ENCODE measurements at regions not wholly inside any gene's neighbourhood (a gene's known extent, or its start where the extent isn't known, plus 50 kb on each side); places are given as distances from the start of the nearest gene placed in this dataset.

DNA sequence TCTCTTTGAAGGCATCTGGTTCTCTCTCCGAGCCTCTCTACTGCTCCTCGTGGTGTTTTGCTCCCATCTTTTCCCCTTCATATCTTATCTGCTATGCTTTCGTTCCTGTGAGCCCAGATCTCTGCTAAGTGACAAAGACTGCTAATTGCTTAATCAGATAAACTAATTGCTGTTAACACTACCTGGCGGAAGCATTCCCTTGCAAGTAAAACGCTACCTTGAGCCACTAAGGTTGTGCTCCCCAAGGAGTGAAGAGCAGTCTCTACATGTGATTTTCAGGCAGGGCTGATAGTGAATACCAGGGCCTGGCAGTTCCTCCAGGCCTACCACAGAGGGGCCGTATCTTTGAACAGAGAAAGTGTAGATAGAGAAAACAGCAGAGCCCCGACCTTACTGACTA lies 244.0 kb upstream of the GATB start:
- DNase-seq (ENCODE audit: low read depth): no peak
- ChIA-PET POLR2A (no interaction called here), CTCF (no interaction called here)
- no peaks in the 10 kb centered on the region for H3K36me3 ChIP-seq (ENCODE audit: control insufficient read depth, insufficient read depth, low read length)
- H3K4me3 ChIP-seq (ENCODE audit: low read depth, low read length): no peak overlapping the region
- TF ChIP-seq, protein P1, sequence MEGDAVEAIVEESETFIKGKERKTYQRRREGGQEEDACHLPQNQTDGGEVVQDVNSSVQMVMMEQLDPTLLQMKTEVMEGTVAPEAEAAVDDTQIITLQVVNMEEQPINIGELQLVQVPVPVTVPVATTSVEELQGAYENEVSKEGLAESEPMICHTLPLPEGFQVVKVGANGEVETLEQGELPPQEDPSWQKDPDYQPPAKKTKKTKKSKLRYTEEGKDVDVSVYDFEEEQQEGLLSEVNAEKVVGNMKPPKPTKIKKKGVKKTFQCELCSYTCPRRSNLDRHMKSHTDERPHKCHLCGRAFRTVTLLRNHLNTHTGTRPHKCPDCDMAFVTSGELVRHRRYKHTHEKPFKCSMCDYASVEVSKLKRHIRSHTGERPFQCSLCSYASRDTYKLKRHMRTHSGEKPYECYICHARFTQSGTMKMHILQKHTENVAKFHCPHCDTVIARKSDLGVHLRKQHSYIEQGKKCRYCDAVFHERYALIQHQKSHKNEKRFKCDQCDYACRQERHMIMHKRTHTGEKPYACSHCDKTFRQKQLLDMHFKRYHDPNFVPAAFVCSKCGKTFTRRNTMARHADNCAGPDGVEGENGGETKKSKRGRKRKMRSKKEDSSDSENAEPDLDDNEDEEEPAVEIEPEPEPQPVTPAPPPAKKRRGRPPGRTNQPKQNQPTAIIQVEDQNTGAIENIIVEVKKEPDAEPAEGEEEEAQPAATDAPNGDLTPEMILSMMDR (IDR thresholded peaks at IDR 0.05; ENCODE audit: insufficient read depth, low read depth, low read length): no peak
- peaks cover 8% of the 10 kb centered on the region for H3K27me3 ChIP-seq (ENCODE audit: control insufficient read depth, insufficient read depth, low read length)

DNA sequence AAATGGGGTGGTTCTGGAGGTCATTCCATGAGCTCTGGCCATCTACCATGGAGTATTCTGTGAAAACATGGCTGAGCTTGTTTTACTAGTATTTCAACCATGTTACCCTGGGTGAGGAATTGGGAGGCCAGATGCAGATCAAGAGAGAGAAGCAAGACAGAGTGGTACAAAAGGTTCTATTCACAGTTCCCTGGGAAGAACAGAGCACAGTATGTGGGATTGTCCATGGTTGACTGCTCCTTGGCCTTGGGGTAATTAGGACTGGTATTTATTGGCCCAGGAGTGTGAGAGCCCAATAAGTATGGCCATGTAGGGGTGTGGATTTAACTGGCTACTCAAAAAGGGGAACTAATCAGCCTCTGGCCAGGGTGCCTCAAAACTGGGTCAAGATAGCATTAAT lies 239.7 kb upstream of the GATB start:
- H3K27me3 ChIP-seq (ENCODE audit: control insufficient read depth, insufficient read depth, low read length): peaks cover 2% of the 10 kb centered on the region; the same call in 1 of the 2 replicates
- POLR2A ChIA-PET: no interaction called here
- CTCF ChIA-PET: no interaction called here
- TF ChIP-seq, protein P1 (IDR thresholded peaks at IDR 0.05; ENCODE audit: insufficient read depth, low read depth, low read length): no peak
- H3K36me3 ChIP-seq (ENCODE audit: control insufficient read depth, insufficient read depth, low read length): no peaks in the 10 kb centered on the region
- DNase-seq (ENCODE audit: low read depth): no peak
- H3K4me3 ChIP-seq (ENCODE audit: low read depth, low read length): no peak overlapping the region

DNA sequence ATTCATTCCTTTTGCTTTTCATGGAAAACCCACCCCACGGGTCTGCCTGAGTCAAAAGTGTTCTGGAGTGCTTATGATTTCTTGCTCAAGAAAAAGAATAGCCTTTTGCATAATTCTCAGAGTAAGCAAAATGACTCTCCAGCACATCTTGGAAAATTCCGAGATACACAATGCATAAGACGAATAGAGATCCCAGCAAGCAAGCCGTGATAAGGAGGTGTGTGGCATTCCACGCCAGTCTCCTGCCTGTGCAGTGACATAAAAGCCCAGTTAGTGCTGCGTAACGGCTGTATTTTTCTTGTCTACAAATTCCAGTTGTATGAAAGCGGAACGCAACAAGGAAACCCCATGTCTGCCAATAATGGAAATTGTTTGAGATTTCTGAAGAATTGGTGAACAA lies 237.9 kb upstream of the GATB start:
- ChIA-PET POLR2A (no interaction called here), CTCF (no interaction called here)
- DNase-seq (ENCODE audit: low read depth): no peak
- TF ChIP-seq, protein P1 (IDR thresholded peaks at IDR 0.05; ENCODE audit: insufficient read depth, low read depth, low read length): no peak
- H3K27me3 ChIP-seq (ENCODE audit: control insufficient read depth, insufficient read depth, low read length): peaks cover 2% of the 10 kb centered on the region; the same call in 1 of the 2 replicates
- H3K4me3 ChIP-seq (ENCODE audit: low read depth, low read length): no peak overlapping the region
- H3K36me3 ChIP-seq (ENCODE audit: control insufficient read depth, insufficient read depth, low read length): no peaks in the 10 kb centered on the region

DNA sequence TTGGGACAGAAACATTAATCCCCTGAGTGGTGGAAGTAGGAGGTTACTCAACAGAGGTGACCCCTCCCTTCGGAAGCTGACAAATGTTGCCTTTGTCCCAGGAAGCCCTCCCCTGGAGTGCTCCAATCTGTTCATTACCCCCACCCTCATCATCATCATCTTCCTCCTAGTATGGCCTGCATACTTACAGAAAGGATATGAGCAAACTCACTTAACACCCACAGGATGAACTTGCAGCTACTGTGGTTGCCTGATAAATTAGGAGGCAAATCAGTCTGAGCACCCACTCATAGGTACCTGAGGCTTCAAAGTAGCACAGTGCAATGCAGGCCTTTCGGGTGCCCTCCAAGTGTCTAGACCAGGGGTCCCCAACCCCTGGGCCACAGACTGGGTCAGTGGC lies 236.7 kb upstream of the GATB start:
- POLR2A ChIA-PET: no interaction called here
- Histone ChIP-seq H3K27me3 (ENCODE audit: control insufficient read depth, insufficient read depth, low read length) (no peaks in the 10 kb centered on the region), H3K4me3 (ENCODE audit: low read depth, low read length) (no peak overlapping the region), H3K36me3 (ENCODE audit: control insufficient read depth, insufficient read depth, low read length) (no peaks in the 10 kb centered on the region)
- DNase-seq (ENCODE audit: low read depth): no peak
- TF ChIP-seq, protein P1 (IDR thresholded peaks at IDR 0.05; ENCODE audit: insufficient read depth, low read depth, low read length): no peak
- CTCF ChIA-PET: no interaction called here

DNA sequence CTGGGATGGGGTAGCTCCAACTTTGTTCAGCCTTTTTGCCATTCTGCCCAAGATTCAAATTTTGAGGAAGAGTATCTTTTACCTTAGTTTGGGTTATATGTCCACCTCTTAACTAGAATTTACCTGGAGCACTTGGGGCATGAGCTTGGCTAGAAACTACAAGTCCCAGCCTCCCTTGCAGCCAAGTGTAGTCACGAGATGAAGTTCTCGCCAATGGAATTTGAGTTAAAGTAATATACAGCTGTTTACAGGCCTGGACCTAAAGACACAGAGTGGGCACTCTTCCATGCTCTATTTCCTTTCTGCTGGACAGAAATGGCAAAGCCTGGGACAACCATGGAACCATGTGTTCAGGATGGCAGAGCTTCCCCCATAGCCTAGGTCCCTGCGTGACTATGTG lies 233.6 kb upstream of the GATB start:
- TF ChIP-seq, protein P1 (IDR thresholded peaks at IDR 0.05; ENCODE audit: insufficient read depth, low read depth, low read length): no peak
- ChIA-PET POLR2A (no interaction called here), CTCF (interaction anchor here (0.6 kb wide), 1 partner anchor 645 kb away, joined by 3 read pairs; no protein-coding TSS in a partner anchor)
- H3K27me3 ChIP-seq (ENCODE audit: control insufficient read depth, insufficient read depth, low read length): no peaks in the 10 kb centered on the region
- no peak for DNase-seq (ENCODE audit: low read depth)
- H3K4me3 ChIP-seq (ENCODE audit: low read depth, low read length): no peak overlapping the region
- H3K36me3 ChIP-seq (ENCODE audit: control insufficient read depth, insufficient read depth, low read length): no peaks in the 10 kb centered on the region

All from BJ (cell line).